ENCODE measurements at regions not wholly inside any gene's neighbourhood (a gene's known extent, or its start where the extent isn't known, plus 50 kb on each side); places are given as distances from the start of the nearest gene placed in this dataset.

- DNase-seq, result no peak
Measured at GRCh38 chr14:51481643-51482042, 170.1 kb upstream of the FRMD6 start.

- peak; percentile 4 for DNase-seq
Measured at GRCh38 chr14:51482102-51482501, 169.6 kb upstream of the FRMD6 start.

- DNase-seq, result no peak
Measured at GRCh38 chr14:51484485-51484884, 167.2 kb upstream of the FRMD6 start.

GRCh38 chr14:51485733-51486132 lies 166.0 kb upstream of the FRMD6 start:
- no peak for DNase-seq

- DNase-seq, result no peak
Measured at GRCh38 chr14:51487848-51488247, 163.9 kb upstream of the FRMD6 start.

- DNase-seq, result no peak
Measured at GRCh38 chr14:51488569-51489220, 163.0 kb upstream of the FRMD6 start.

- DNase-seq, result no peak
Measured at GRCh38 chr14:51490205-51490604, 161.5 kb upstream of the FRMD6 start.

- no peak for DNase-seq
Measured at GRCh38 chr14:51491036-51491545, 160.6 kb upstream of the FRMD6 start.

GRCh38 chr14:51491776-51492175 lies 159.9 kb upstream of the FRMD6 start:
- DNase-seq, result no peak

GRCh38 chr14:51495319-51495718 lies 156.4 kb upstream of the FRMD6 start:
- no peak for DNase-seq

- no peak for DNase-seq
Measured at GRCh38 chr14:51498411-51499227, 153.1 kb upstream of the FRMD6 start.

- no peak for DNase-seq
Measured at GRCh38 chr14:51500776-51501175, 150.9 kb upstream of the FRMD6 start.

GRCh38 chr14:51501746-51502145 lies 150.0 kb upstream of the FRMD6 start:
- DNase-seq, result no peak

- no peak for DNase-seq
Measured at GRCh38 chr14:51504669-51505068, 147.0 kb upstream of the FRMD6 start.

- DNase-seq, result peak; percentile 95
Measured at GRCh38 chr14:51507511-51507905, 144.2 kb upstream of the FRMD6 start.

- peak; percentile 79 for DNase-seq
Measured at GRCh38 chr14:51507906-51508511, 143.7 kb upstream of the FRMD6 start.

- no peak for DNase-seq
Measured at GRCh38 chr14:51511265-51511664, 140.4 kb upstream of the FRMD6 start.

- DNase-seq, result no peak
Measured at GRCh38 chr14:51512316-51512715, 139.4 kb upstream of the FRMD6 start.

GRCh38 chr14:51513281-51513680 lies 138.4 kb upstream of the FRMD6 start:
- DNase-seq, result no peak

- DNase-seq, result no peak
Measured at GRCh38 chr14:51513933-51514332, 137.8 kb upstream of the FRMD6 start.

GRCh38 chr14:51515611-51516010 lies 136.1 kb upstream of the FRMD6 start:
- DNase-seq, result no peak

GRCh38 chr14:51516706-51517395 lies 134.9 kb upstream of the FRMD6 start:
- DNase-seq, result peak; percentile 55

GRCh38 chr14:51518280-51518679 lies 133.4 kb upstream of the FRMD6 start:
- no peak for DNase-seq
